Parathyroid adenoma (tissue), 2 donors: ENCODE measurements at regions not wholly inside any gene's neighbourhood (a gene's known extent, or its start where the extent isn't known, plus 50 kb on each side); places are given as distances from the start of the nearest gene placed in this dataset.

Experiments used
- H2AFZ ChIP-seq: fragments of 300-600 bp; sonication (generic); one replicate; pipeline ENCODE4 v1.7.0; 2017; ENCODE audit warnings: antibody characterized with exemption, mild to moderate bottlenecking
- H3K27ac ChIP-seq: fragments of 300-600 bp; sonication (generic); one replicate; pipeline ENCODE4 v1.7.0; 2017
- H3K27me3 ChIP-seq: fragments of 300-600 bp; sonication (generic); one replicate; pipeline ENCODE4 v1.7.0; 2017; ENCODE audit warnings: low read length; ENCODE audit not compliant: control insufficient read depth, insufficient read depth
- H3K36me3 ChIP-seq: fragments of 300-600 bp; sonication (generic); one replicate; pipeline ENCODE4 v1.7.0; 2017; ENCODE audit warnings: low read length; ENCODE audit not compliant: control insufficient read depth, insufficient read depth
- H3K4me1 ChIP-seq: fragments of 300-600 bp; sonication (generic); one replicate; pipeline ENCODE4 v1.7.0; 2017; ENCODE audit warnings: control low read depth
- H3K4me2 ChIP-seq: fragments of 300-600 bp; sonication (generic); one replicate; pipeline ENCODE4 v1.7.0; 2017; ENCODE audit warnings: low read length
- H3K4me3 ChIP-seq: fragments of 300-600 bp; sonication (generic); one replicate; pipeline ENCODE4 v1.7.0; 2017; ENCODE audit warnings: low read depth, low read length
- H3K79me2 ChIP-seq: fragments of 300-600 bp; sonication (generic); one replicate; pipeline ENCODE4 v1.7.0; 2017; ENCODE audit warnings: control low read depth
- H3K9ac ChIP-seq: fragments of 300-600 bp; sonication (generic); one replicate; pipeline ENCODE4 v1.7.0; 2017; ENCODE audit warnings: mild to moderate bottlenecking
- H3K9me3 ChIP-seq: fragments of 300-600 bp; sonication (generic); one replicate; pipeline ENCODE4 v1.7.0; 2017; ENCODE audit warnings: low read length; ENCODE audit not compliant: control insufficient read depth
- TF ChIP-seq, protein P1 (sequence below): fragments of 300-600 bp; sonication (generic); IDR thresholded peaks from one replicate; pipeline ENCODE4 v1.7.0; 2017; ENCODE audit warnings: antibody characterized with exemption, mild to moderate bottlenecking
- donor health status: primary hyperparathyroidism.

DNA sequence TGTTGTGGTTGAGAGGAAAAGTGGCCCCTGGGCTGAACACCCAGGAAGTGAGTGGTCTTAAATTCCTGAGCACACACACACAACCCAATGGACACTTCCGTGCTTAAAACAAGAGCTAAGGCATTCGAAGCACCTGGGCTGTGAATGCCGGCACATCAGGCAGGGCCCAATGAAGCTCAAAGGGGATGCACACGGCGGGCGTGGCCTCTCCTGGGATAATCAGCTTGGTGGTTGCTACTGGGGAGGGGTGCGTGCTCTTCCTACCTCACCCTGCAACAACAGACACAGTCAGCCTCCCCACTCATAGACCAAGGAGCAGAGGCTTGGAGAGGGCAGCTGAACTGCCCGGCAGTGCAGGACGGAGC is 115.0 kb upstream of the TCERG1L start:
- H3K36me3 ChIP-seq: no peaks in the 10 kb centered on the region
- no peak overlapping the region for H3K4me3 ChIP-seq
- H3K4me1 ChIP-seq: no peaks in the 10 kb centered on the region
- H3K9me3 ChIP-seq: no peaks in the 10 kb centered on the region
- H3K4me2 ChIP-seq: no peak overlapping the region
- no peaks in the 10 kb centered on the region for H3K79me2 ChIP-seq
- no peak overlapping the region for H3K27ac ChIP-seq
- no peak overlapping the region for H2AFZ ChIP-seq
- no peaks in the 10 kb centered on the region for H3K27me3 ChIP-seq
- no peak overlapping the region for H3K9ac ChIP-seq
- TF ChIP-seq, protein P1, sequence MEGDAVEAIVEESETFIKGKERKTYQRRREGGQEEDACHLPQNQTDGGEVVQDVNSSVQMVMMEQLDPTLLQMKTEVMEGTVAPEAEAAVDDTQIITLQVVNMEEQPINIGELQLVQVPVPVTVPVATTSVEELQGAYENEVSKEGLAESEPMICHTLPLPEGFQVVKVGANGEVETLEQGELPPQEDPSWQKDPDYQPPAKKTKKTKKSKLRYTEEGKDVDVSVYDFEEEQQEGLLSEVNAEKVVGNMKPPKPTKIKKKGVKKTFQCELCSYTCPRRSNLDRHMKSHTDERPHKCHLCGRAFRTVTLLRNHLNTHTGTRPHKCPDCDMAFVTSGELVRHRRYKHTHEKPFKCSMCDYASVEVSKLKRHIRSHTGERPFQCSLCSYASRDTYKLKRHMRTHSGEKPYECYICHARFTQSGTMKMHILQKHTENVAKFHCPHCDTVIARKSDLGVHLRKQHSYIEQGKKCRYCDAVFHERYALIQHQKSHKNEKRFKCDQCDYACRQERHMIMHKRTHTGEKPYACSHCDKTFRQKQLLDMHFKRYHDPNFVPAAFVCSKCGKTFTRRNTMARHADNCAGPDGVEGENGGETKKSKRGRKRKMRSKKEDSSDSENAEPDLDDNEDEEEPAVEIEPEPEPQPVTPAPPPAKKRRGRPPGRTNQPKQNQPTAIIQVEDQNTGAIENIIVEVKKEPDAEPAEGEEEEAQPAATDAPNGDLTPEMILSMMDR: no peak

DNA sequence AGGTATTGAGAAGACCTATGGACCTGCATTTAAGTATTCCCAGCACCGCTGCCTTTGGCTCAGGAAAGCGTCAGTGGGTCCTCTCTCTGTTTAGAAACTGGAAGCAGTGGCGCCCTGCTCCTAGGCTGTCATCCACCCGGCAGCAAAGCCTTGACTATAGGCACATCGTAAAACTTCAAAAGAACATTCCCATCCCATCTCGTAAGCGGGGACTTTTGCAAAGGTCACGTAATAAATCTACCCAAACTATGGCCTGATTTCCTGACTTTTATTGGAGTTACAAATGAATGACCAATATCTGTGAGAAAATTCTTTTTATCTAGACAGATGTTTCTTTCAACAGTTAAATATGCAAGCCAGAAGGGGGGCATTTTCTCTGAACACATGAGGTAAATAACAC is 115.8 kb upstream of the TCERG1L start:
- no peak overlapping the region for H3K4me2 ChIP-seq
- H3K79me2 ChIP-seq: no peaks in the 10 kb centered on the region
- no peak overlapping the region for H2AFZ ChIP-seq
- no peak overlapping the region for H3K4me3 ChIP-seq
- H3K36me3 ChIP-seq: no peaks in the 10 kb centered on the region
- TF ChIP-seq, protein P1: no peak
- H3K9ac ChIP-seq: no peak overlapping the region
- H3K27ac ChIP-seq: no peak overlapping the region
- no peaks in the 10 kb centered on the region for H3K27me3 ChIP-seq
- H3K9me3 ChIP-seq: no peaks in the 10 kb centered on the region
- H3K4me1 ChIP-seq: no peaks in the 10 kb centered on the region

DNA sequence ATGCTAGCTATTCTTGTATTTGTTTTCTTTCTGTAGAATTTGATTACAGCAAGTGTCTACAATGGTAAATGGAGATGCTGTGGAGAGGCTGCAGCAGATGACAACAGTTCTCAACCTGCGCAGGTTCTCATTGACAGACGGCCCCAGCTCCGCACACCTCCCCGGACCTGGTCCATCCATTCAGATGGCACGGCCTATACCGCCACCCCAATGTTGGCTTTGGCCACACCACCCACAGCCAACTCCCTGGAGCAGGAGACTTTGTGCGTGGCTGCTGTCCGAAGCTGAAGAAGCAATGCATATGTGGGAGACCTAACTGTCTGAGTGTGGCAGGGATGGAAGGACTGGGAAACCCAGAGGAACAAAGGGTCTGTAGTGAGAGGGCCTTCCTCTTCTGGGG is 116.4 kb upstream of the TCERG1L start:
- H3K9me3 ChIP-seq: no peaks in the 10 kb centered on the region
- no peak overlapping the region for H2AFZ ChIP-seq
- TF ChIP-seq, protein P1: no peak
- H3K27me3 ChIP-seq: no peaks in the 10 kb centered on the region
- H3K4me2 ChIP-seq: no peak overlapping the region
- no peaks in the 10 kb centered on the region for H3K79me2 ChIP-seq
- H3K4me1 ChIP-seq: no peaks in the 10 kb centered on the region
- H3K4me3 ChIP-seq: no peak overlapping the region
- H3K36me3 ChIP-seq: no peaks in the 10 kb centered on the region
- H3K27ac ChIP-seq: no peak overlapping the region
- no peak overlapping the region for H3K9ac ChIP-seq

DNA sequence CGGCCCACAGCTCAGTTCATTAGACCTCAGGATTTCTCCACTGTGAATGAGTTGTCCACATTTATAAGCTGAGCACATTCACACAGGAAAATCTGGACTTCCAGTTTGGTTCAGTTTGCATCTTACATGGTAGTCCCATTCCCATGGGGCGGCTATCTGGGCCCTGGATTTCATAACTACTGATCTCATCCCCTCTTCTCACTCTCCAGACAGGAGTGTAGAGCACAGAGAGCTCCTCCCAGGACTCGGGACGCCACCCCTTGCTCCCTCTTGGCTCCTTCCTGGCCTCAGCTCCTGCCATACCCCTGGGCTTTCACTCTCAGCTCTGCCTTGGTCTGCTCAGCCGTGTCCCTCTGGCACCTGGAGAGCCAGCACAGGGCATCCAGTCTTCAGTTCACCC is 117.6 kb upstream of the TCERG1L start:
- Histone ChIP-seq H3K27me3 (no peaks in the 10 kb centered on the region), H3K27ac (no peak overlapping the region), H3K36me3 (no peaks in the 10 kb centered on the region), H3K4me1 (no peaks in the 10 kb centered on the region), H3K9ac (no peak overlapping the region), H3K9me3 (no peaks in the 10 kb centered on the region), H3K79me2 (no peaks in the 10 kb centered on the region), H2AFZ (no peak overlapping the region), H3K4me3 (no peak overlapping the region), H3K4me2 (no peak overlapping the region)
- TF ChIP-seq, protein P1: no peak

DNA sequence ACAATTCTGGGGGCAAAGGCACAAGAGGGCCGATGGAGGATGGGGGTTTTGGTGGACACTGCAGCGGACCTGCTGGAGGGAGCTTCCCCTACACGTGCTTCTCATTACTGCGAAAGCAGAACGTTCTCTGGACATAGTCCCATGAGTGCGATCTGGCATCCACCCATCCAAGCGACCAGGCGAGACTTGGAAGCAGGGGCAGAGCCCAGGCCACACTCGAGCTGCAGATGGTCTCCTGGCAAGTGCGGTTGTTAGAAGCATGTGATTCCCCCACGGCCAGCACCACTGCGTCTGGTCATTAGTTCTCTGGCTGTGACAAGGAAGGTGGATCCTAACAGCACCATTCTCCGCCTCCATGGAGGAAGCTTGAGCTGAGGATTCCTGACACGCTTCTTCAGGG is 118.4 kb upstream of the TCERG1L start:
- TF ChIP-seq, protein P1: no peak
- H3K27ac ChIP-seq: no peak overlapping the region
- no peak overlapping the region for H3K4me2 ChIP-seq
- no peak overlapping the region for H3K4me3 ChIP-seq
- no peak overlapping the region for H2AFZ ChIP-seq
- H3K9ac ChIP-seq: no peak overlapping the region
- no peaks in the 10 kb centered on the region for H3K4me1 ChIP-seq
- no peaks in the 10 kb centered on the region for H3K36me3 ChIP-seq
- no peaks in the 10 kb centered on the region for H3K27me3 ChIP-seq
- H3K9me3 ChIP-seq: no peaks in the 10 kb centered on the region
- no peaks in the 10 kb centered on the region for H3K79me2 ChIP-seq
